ENCODE measurements at regions not wholly inside any gene's neighbourhood (a gene's known extent, or its start where the extent isn't known, plus 50 kb on each side); places are given as distances from the start of the nearest gene placed in this dataset.

GRCh38 chr17:45733781-45734180, 50.3 kb upstream of the CRHR1 start:
- TF ChIP-seq CTCF (IDR thresholded peaks at IDR 0.05; ENCODE audit: low read length) (no peak), EZH2 (optimal IDR thresholded peaks at IDR 0.05; ENCODE audit: low read depth, low read length) (no peak)

All from MM.1S (cell line).